ENCODE measurements at regions not wholly inside any gene's neighbourhood (a gene's known extent, or its start where the extent isn't known, plus 50 kb on each side); places are given as distances from the start of the nearest gene placed in this dataset.

GRCh38 chr20:39516964-39517363 lies 554.8 kb downstream of the DHX35 start:
- DNase-seq = no peak

- DNase-seq = no peak
Observed at GRCh38 chr20:39504710-39505094, 542.6 kb downstream of the DHX35 start.

- no peak for DNase-seq
Observed at GRCh38 chr20:39503902-39504709, 542.0 kb downstream of the DHX35 start.

- no peak for DNase-seq
Observed at GRCh38 chr20:39492223-39492797, 530.2 kb downstream of the DHX35 start.

GRCh38 chr20:39491711-39492110 lies 529.6 kb downstream of the DHX35 start:
- no peak for DNase-seq

- DNase-seq = no peak
Observed at GRCh38 chr20:39489986-39490560, 527.9 kb downstream of the DHX35 start.

- DNase-seq = no peak
Observed at GRCh38 chr20:39480276-39481043, 518.3 kb downstream of the DHX35 start.

- no peak for DNase-seq
Observed at GRCh38 chr20:39479196-39479810, 517.2 kb downstream of the DHX35 start.

- DNase-seq = no peak
Observed at GRCh38 chr20:39474879-39475278, 512.7 kb downstream of the DHX35 start.

- no peak for DNase-seq
Observed at GRCh38 chr20:39473536-39473935, 511.4 kb downstream of the DHX35 start.

- DNase-seq = no peak
Observed at GRCh38 chr20:39468703-39469102, 506.6 kb downstream of the DHX35 start.

GRCh38 chr20:39464238-39464637 lies 502.1 kb downstream of the DHX35 start:
- DNase-seq = no peak

- DNase-seq = no peak
Observed at GRCh38 chr20:39462416-39462945, 500.3 kb downstream of the DHX35 start.

- no peak for DNase-seq
Observed at GRCh38 chr20:39458452-39458851, 496.3 kb downstream of the DHX35 start.

- no peak for DNase-seq
Observed at GRCh38 chr20:39453890-39454289, 491.7 kb downstream of the DHX35 start.

- DNase-seq = no peak
Observed at GRCh38 chr20:39452583-39453340, 490.6 kb downstream of the DHX35 start.

GRCh38 chr20:39451386-39451785 lies 489.2 kb downstream of the DHX35 start:
- DNase-seq = no peak

GRCh38 chr20:39446397-39446796 lies 484.3 kb downstream of the DHX35 start:
- DNase-seq = no peak

GRCh38 chr20:39445095-39445494 lies 483.0 kb downstream of the DHX35 start:
- DNase-seq = no peak

GRCh38 chr20:39433466-39433865 lies 471.3 kb downstream of the DHX35 start:
- DNase-seq = no peak

- DNase-seq = no peak
Observed at GRCh38 chr20:39431091-39431880, 469.1 kb downstream of the DHX35 start.
